Heart left ventricle (tissue), 16 donors: ENCODE measurements at regions not wholly inside any gene's neighbourhood (a gene's known extent, or its start where the extent isn't known, plus 50 kb on each side); places are given as distances from the start of the nearest gene placed in this dataset.

Experiments used
- ATAC-seq, 4 donors: fragments of 200-7000 bp; cut with Tn5 transposase; one replicate each; pipeline ENCODE4 v1.9.1; 2020 to 2022; ENCODE audit warnings: moderate library complexity in 4 of 4, mild to moderate bottlenecking in 3 of 4, moderate number of reproducible peaks in 1 of 4
- DNase-seq, 5 donors: peaks; one replicate each; pipeline ENCODE4 v3.0.0-alpha.2; 2020
- H3K27ac ChIP-seq, 12 donors: fragments of 200-600 bp; sonication (generic) in 4 of 12; one replicate each; pipeline versions ENCODE4 v1.5.0 to v1.8.0; 2016 to 2022; ENCODE audit warnings: mild to moderate bottlenecking in 2 of 12
- H3K27me3 ChIP-seq, 9 donors: fragments of 200-600 bp; sonication (generic) in 2 of 9; one replicate each; pipeline versions ENCODE4 v1.5.1 to v1.8.0; 2016 to 2022; ENCODE audit warnings: mild to moderate bottlenecking in 3 of 9
- H3K36me3 ChIP-seq, 9 donors: fragments of 200-600 bp; sonication (generic) in 2 of 9; one replicate each; pipeline versions ENCODE4 v1.5.0 to v1.8.0; 2018 to 2022; ENCODE audit warnings: mild to moderate bottlenecking in 2 of 9
- H3K4me1 ChIP-seq, 12 donors: fragments of 200-600 bp; sonication (generic) in 4 of 12; one replicate each; pipeline versions ENCODE4 v1.5.0 to v1.8.0; 2016 to 2022; ENCODE audit warnings: mild to moderate bottlenecking in 3 of 12
- H3K4me3 ChIP-seq, 12 donors: fragments of 200-600 bp; sonication (generic) in 4 of 12; one replicate each; pipeline versions ENCODE4 v1.5.0 to v1.8.0; 2017 to 2022; ENCODE audit warnings: mild to moderate bottlenecking in 9 of 12, moderate library complexity in 4 of 12
- H3K9me3 ChIP-seq, 12 donors: fragments of 200-600 bp; sonication (generic) in 4 of 12; one replicate each; pipeline versions ENCODE4 v1.5.0 to v1.8.0; 2016 to 2022; ENCODE audit warnings: mild to moderate bottlenecking in 1 of 12
- POLR2A ChIP-seq, 2 donors: fragments of 450-650 bp; IDR thresholded peaks; one replicate each; pipeline ENCODE4 v1.6.1; 2017; ENCODE audit warnings: antibody characterized with exemption in 2 of 2, mild to moderate bottlenecking in 2 of 2, moderate library complexity in 2 of 2
- WGBS, 4 donors: extraction: QIAGEN DNeasy Blood & Tissue Kit in 2 of 4; methylation state at CpG; one replicate each; pipeline versions ENCODE4 v1.1.5 to v1.1.7; 2013 to 2018; 5-methylcytosine and 5-hydroxymethylcytosine counted together
- intact Hi-C, 10 donors: fragments of 100-400 bp; cut with DNase I; formaldehyde crosslinking; loops; one replicate each; pipeline versions ENCODE4 v1.11.1 to v1.14.2; 2022
- TF ChIP-seq, protein P1 (sequence below), 12 donors: fragments of 200-600 bp; sonication (generic) in 4 of 12; IDR thresholded peaks; one replicate each; pipeline versions ENCODE4 v1.5.0 to v1.8.0; 2018 to 2022; ENCODE audit warnings: antibody characterized with exemption in 12 of 12, mild to moderate bottlenecking in 5 of 12
- donor health status: ischemic (EF 13 %, LVEDD 7.1; RV severe dilation, severe dysfunction).
- donor health status: healthy with polysubstance abuse.
- donor health status: DM: no; HTN: yes; CAD: no.
- donor health status: DM: no; HTN: no; CAD: no.
- donor health status: ischemic (EF 25% LVEDD 6.9; RV normal size, moderate dysfunction).
- donor health status: ischemic (EF 25% LVEDD 5.7; RV mildly dilated, moderate dysfunction).
- donor health status: healthy.
- donor health status: DM: yes; HTN: yes; CAD: no.
- donor health status: ischemic (EF 35%, LVEDD 5.7; RV mildly dilated, moderate dysfunction).
- donor health status: nonischemic (EF 11% LVEDD 7.7; RV severe dilation, severe dysfunction).
- donor health status: DM: yes; HTN: yes; CAD: no.
- donor health status: PGD.
- donor health status: ischemic (EF 29% LVEDD 5.4; RV normal size, mild dysfunction).
- donor health status: nonischemic (EF 23%, LVEDD 6.1; RV moderate dilation, normal function).

DNA sequence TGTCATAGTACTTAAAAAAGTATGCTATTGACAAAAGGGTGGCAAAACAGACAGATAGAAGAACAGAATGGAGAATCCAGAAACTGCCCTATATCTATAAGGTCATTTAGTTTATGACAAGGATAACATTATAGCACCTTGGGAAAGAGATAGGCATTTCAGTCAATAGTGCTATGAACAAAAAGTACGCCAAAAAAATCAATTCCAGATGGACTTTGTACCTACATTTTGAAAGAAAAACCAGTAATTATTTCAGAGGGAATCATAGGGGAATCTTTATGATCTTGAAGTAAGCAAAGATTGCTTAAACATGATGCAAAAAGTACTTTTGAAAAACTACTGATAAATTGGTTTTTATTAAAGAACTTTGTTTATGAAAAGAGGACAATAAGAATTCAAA lies 59.9 kb upstream of the SETBP1 start:
- intact Hi-C loops: no loop called here
- H3K36me3 ChIP-seq: no peaks in the 10 kb centered on the region
- H3K4me3 ChIP-seq: no peak overlapping the region
- DNase-seq (no peak), ATAC-seq (no peak)
- H3K27me3 ChIP-seq: no peaks in the 10 kb centered on the region
- WGBS, 4 donors: 52 to 90% (median 87%) methylated on average over 1 of the region's 1 CpG
- H3K4me1 ChIP-seq: peaks cover 0 to 2% (median 0%) of the 10 kb centered on the region in 12 donors
- H3K27ac ChIP-seq: no peak overlapping the region
- peaks cover 0 to 15% (median 0%) of the 10 kb centered on the region in 12 donors for H3K9me3 ChIP-seq
- no peak for TF ChIP-seq POLR2A (IDR thresholded peaks at IDR 0.05)
- TF ChIP-seq, protein P1, sequence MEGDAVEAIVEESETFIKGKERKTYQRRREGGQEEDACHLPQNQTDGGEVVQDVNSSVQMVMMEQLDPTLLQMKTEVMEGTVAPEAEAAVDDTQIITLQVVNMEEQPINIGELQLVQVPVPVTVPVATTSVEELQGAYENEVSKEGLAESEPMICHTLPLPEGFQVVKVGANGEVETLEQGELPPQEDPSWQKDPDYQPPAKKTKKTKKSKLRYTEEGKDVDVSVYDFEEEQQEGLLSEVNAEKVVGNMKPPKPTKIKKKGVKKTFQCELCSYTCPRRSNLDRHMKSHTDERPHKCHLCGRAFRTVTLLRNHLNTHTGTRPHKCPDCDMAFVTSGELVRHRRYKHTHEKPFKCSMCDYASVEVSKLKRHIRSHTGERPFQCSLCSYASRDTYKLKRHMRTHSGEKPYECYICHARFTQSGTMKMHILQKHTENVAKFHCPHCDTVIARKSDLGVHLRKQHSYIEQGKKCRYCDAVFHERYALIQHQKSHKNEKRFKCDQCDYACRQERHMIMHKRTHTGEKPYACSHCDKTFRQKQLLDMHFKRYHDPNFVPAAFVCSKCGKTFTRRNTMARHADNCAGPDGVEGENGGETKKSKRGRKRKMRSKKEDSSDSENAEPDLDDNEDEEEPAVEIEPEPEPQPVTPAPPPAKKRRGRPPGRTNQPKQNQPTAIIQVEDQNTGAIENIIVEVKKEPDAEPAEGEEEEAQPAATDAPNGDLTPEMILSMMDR (IDR thresholded peaks at IDR 0.05): no peak

DNA sequence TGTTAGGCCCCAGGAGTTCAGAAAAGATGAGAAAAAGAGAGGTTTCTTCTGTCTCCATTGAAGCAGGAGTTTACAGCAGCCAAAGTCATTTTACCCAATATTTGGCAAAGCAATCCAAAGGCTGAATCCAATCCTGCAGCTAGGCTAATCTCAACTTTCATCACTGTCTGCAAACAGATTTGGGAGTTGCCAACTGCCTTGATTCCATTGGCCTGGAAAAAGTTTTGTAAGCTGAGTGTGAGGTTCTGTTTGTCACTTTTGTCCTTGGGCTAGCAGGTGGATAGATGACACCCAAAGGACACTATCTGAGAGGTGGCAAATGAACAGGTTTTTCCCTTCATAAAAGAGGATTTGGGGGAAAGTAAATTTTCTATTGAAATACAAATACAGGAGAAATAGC lies 56.6 kb upstream of the SETBP1 start:
- intact Hi-C loops: no loop called here

DNA sequence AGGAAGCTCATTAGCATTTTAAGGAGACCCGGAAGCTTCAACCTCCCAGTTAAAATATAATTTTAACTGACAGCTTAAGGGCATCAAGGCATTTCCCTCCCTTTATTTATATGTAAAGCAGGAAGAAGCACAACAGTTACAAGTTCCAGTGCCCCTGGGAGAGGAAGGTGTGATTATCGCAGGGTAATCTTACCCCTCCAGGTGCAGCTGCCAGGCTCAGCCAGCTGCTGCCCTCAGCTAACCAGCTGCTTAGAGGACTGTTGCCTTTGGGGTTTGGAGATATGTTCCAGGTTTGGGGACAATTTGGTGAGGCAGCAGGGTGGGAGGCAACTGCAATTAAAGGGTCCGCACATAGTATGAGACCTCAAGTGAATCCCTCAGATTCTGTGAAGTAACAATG lies 55.3 kb upstream of the SETBP1 start:
- Histone ChIP-seq H3K27me3 (no peaks in the 10 kb centered on the region), H3K4me3 (no peak overlapping the region), H3K36me3 (no peaks in the 10 kb centered on the region), H3K9me3 (no peaks in the 10 kb centered on the region), H3K4me1 (peaks cover 0 to 18% (median 1%) of the 10 kb centered on the region in 12 donors), H3K27ac (no peak overlapping the region)
- TF ChIP-seq POLR2A (IDR thresholded peaks at IDR 0.05): no peak
- TF ChIP-seq, protein P1 (IDR thresholded peaks at IDR 0.05): no peak
- no peak for DNase-seq
- intact Hi-C loops: no loop called here
- no peak for ATAC-seq
- WGBS, 4 donors: 83 to 92% (median 87%) methylated on average over 3 of the region's 3 CpGs

More for the DNA sequence above, 56.6 kb upstream of the SETBP1 start:
- Histone ChIP-seq H3K27ac (no peak overlapping the region), H3K4me1 (peaks cover 0 to 18% (median 1%) of the 10 kb centered on the region in 12 donors), H3K9me3 (no peaks in the 10 kb centered on the region), H3K36me3 (no peaks in the 10 kb centered on the region), H3K27me3 (no peaks in the 10 kb centered on the region), H3K4me3 (no peak overlapping the region)
- ATAC-seq (no peak), DNase-seq (no peak)
- TF ChIP-seq POLR2A (IDR thresholded peaks at IDR 0.05): no peak
- TF ChIP-seq, protein P1 (IDR thresholded peaks at IDR 0.05): no peak

DNA sequence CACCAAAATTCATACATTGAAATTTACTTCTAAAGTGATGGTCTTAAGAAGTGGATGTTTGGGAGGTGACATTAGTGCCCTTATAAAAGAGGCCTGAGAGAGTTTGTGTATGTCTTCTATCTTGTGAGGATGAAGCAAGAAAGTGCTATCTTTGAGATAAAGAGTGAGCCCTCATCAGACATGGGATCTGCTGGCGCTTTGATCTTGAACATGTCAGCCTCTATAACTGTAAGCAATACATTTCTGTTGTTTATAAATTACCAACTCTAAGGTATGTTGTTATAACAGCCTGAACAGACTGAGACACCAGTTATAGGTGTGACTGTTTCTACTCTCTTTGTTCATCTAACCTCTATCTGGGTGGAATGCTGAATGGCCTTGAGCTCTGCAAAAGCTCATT lies 54.5 kb upstream of the SETBP1 start:
- Histone ChIP-seq H3K27me3 (no peaks in the 10 kb centered on the region), H3K27ac (no peak overlapping the region), H3K9me3 (no peaks in the 10 kb centered on the region), H3K4me3 (no peak overlapping the region), H3K4me1 (peaks cover 0 to 18% (median 1%) of the 10 kb centered on the region in 12 donors), H3K36me3 (no peaks in the 10 kb centered on the region)
- intact Hi-C loops: no loop called here
- WGBS, 4 donors: 90 to 97% (median 92%) methylated on average over 1 of the region's 1 CpG
- TF ChIP-seq, protein P1 (IDR thresholded peaks at IDR 0.05): no peak
- no peak for TF ChIP-seq POLR2A (IDR thresholded peaks at IDR 0.05)
- DNase-seq (no peak), ATAC-seq (no peak)
